OCI-LY3 (cell line): ENCODE measurements at regions not wholly inside any gene's neighbourhood (a gene's known extent, or its start where the extent isn't known, plus 50 kb on each side); places are given as distances from the start of the nearest gene placed in this dataset.

Experiments used
- EZH2phosphoT487 ChIP-seq: fragments of 200-600 bp; shearing (Covaris generic); IDR thresholded peaks from 2 replicates; pipeline ENCODE4 v1.6.1; 2018; ENCODE audit warnings: antibody characterized with exemption, mixed run types, low read depth
- TF ChIP-seq, protein P1 (sequence below): fragments of 200-600, 300-600 bp; sonication (generic); IDR thresholded peaks from 2 replicates; pipeline ENCODE4 v1.5.1; 2014; ENCODE audit warnings: antibody characterized with exemption, low read length, low read depth

DNA sequence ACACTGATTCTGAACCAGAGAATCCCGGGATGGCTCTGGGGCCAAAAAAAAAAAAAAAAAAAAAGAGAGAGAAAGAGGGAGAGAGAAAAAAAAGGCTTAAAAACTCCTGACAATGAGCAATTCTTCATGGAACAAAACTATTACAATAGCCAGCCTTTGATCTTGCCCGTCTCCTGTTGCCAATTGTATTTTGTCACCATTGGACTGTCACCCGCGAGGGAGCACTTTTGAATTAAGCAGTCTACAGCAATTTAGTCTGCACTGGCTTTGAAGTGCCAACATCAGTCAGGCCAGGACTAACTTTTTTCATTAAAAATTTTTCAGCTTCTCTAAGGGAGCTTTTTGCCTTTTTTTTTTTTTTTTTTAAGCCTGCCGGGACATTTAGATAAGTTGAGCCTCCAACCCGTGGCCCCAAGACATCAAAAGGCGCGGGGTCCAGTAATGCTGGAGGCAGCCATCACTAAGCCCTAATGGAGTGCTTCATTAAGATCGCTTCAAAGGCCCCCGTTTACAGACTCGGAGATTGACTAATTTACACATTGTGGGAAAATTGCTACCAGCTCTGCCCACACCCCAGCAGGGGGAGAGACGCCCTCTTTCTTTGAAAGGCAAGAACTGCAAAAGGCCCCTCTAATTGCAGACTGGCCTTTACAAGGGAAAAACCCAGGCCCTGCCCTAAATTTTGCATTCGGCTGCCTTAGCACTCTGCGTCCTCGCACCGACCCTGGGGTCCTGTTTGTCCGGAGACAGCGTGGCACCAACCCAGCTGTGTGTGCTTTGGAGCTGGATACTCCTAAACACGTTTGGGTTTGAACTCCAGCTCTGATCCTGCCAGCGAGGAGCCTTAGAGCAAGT, 98.1 kb upstream of the MSX1 start:
- TF ChIP-seq, protein P1, sequence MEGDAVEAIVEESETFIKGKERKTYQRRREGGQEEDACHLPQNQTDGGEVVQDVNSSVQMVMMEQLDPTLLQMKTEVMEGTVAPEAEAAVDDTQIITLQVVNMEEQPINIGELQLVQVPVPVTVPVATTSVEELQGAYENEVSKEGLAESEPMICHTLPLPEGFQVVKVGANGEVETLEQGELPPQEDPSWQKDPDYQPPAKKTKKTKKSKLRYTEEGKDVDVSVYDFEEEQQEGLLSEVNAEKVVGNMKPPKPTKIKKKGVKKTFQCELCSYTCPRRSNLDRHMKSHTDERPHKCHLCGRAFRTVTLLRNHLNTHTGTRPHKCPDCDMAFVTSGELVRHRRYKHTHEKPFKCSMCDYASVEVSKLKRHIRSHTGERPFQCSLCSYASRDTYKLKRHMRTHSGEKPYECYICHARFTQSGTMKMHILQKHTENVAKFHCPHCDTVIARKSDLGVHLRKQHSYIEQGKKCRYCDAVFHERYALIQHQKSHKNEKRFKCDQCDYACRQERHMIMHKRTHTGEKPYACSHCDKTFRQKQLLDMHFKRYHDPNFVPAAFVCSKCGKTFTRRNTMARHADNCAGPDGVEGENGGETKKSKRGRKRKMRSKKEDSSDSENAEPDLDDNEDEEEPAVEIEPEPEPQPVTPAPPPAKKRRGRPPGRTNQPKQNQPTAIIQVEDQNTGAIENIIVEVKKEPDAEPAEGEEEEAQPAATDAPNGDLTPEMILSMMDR = peak; percentile 79
- no peak for TF ChIP-seq EZH2phosphoT487
